ENCODE measurements at regions not wholly inside any gene's neighbourhood (a gene's known extent, or its start where the extent isn't known, plus 50 kb on each side); places are given as distances from the start of the nearest gene placed in this dataset.

- no peak overlapping the region for H3K27ac ChIP-seq (ENCODE audit: low read depth in 1 of 2, low read length in 1 of 2)
- WGBS = 59% methylated on average over 4 of the region's 4 CpGs
- DNase-seq (ENCODE audit: low read depth in 6 of 9, low spot score in 9 of 9) = peak in 2 of 9 donors; percentile 6 to 12
- no peaks in the 10 kb centered on the region for H3K36me3 ChIP-seq (ENCODE audit: control insufficient read depth in 2 of 2, insufficient read depth in 2 of 2, low read length in 1 of 2)
- H3K4me1 ChIP-seq (ENCODE audit: control insufficient read depth in 2 of 2, insufficient read depth in 2 of 2, low read length in 2 of 2) = no peaks in the 10 kb centered on the region
- H3K9me3 ChIP-seq (ENCODE audit: control insufficient read depth in 2 of 2, insufficient read depth in 1 of 2, low read length in 1 of 2) = no peaks in the 10 kb centered on the region
- H3K4me3 ChIP-seq (ENCODE audit: low read length in 2 of 2) = no peak overlapping the region
- H3K27me3 ChIP-seq (ENCODE audit: control insufficient read depth in 2 of 2, insufficient read depth in 1 of 2, low read length in 1 of 2) = no peaks in the 10 kb centered on the region
These were observed 296.6 kb upstream of the RASA1 start for GRCh38 chr5:86971034-86971571.

- WGBS = 84% methylated on average over 1 of the region's 1 CpG
- no peaks in the 10 kb centered on the region for H3K36me3 ChIP-seq (ENCODE audit: control insufficient read depth in 2 of 2, insufficient read depth in 2 of 2, low read length in 1 of 2)
- no peaks in the 10 kb centered on the region for H3K4me1 ChIP-seq (ENCODE audit: control insufficient read depth in 2 of 2, insufficient read depth in 2 of 2, low read length in 2 of 2)
- H3K27me3 ChIP-seq (ENCODE audit: control insufficient read depth in 2 of 2, insufficient read depth in 1 of 2, low read length in 1 of 2) = no peaks in the 10 kb centered on the region
- H3K4me3 ChIP-seq (ENCODE audit: low read length in 2 of 2) = no peak overlapping the region
- H3K27ac ChIP-seq (ENCODE audit: low read depth in 1 of 2, low read length in 1 of 2) = no peak overlapping the region
- no peaks in the 10 kb centered on the region for H3K9me3 ChIP-seq (ENCODE audit: control insufficient read depth in 2 of 2, insufficient read depth in 1 of 2, low read length in 1 of 2)
- DNase-seq (ENCODE audit: low read depth in 6 of 9, low spot score in 9 of 9) = no peak
These were observed 292.7 kb upstream of the RASA1 start for GRCh38 chr5:86974955-86975354.

- 93% methylated on average over 3 of the region's 3 CpGs for WGBS
- H3K36me3 ChIP-seq (ENCODE audit: control insufficient read depth in 2 of 2, insufficient read depth in 2 of 2, low read length in 1 of 2) = no peaks in the 10 kb centered on the region
- no peak overlapping the region for H3K27ac ChIP-seq (ENCODE audit: low read depth in 1 of 2, low read length in 1 of 2)
These were observed 290.5 kb upstream of the RASA1 start for GRCh38 chr5:86977190-86977589.

GRCh38 chr5:86977808-86978207 is 289.9 kb upstream of the RASA1 start:
- 97% methylated on average over 5 of the region's 5 CpGs for WGBS
- no peaks in the 10 kb centered on the region for H3K9me3 ChIP-seq (ENCODE audit: control insufficient read depth in 2 of 2, insufficient read depth in 1 of 2, low read length in 1 of 2)
- no peaks in the 10 kb centered on the region for H3K36me3 ChIP-seq (ENCODE audit: control insufficient read depth in 2 of 2, insufficient read depth in 2 of 2, low read length in 1 of 2)
- no peaks in the 10 kb centered on the region for H3K4me1 ChIP-seq (ENCODE audit: control insufficient read depth in 2 of 2, insufficient read depth in 2 of 2, low read length in 2 of 2)
- H3K27me3 ChIP-seq (ENCODE audit: control insufficient read depth in 2 of 2, insufficient read depth in 1 of 2, low read length in 1 of 2) = no peaks in the 10 kb centered on the region
- H3K27ac ChIP-seq (ENCODE audit: low read depth in 1 of 2, low read length in 1 of 2) = no peak overlapping the region
- no peak overlapping the region for H3K4me3 ChIP-seq (ENCODE audit: low read length in 2 of 2)
- no peak for DNase-seq (ENCODE audit: low read depth in 6 of 9, low spot score in 9 of 9)

More at GRCh38 chr5:86977190-86977589, 290.5 kb upstream of the RASA1 start:
- no peak overlapping the region for H3K4me3 ChIP-seq (ENCODE audit: low read length in 2 of 2)
- H3K27me3 ChIP-seq (ENCODE audit: control insufficient read depth in 2 of 2, insufficient read depth in 1 of 2, low read length in 1 of 2) = no peaks in the 10 kb centered on the region
- no peak for DNase-seq (ENCODE audit: low read depth in 6 of 9, low spot score in 9 of 9)
- H3K9me3 ChIP-seq (ENCODE audit: control insufficient read depth in 2 of 2, insufficient read depth in 1 of 2, low read length in 1 of 2) = no peaks in the 10 kb centered on the region
- H3K4me1 ChIP-seq (ENCODE audit: control insufficient read depth in 2 of 2, insufficient read depth in 2 of 2, low read length in 2 of 2) = no peaks in the 10 kb centered on the region

GRCh38 chr5:86979811-86980411 is 287.8 kb upstream of the RASA1 start:
- Histone ChIP-seq H3K4me1 (ENCODE audit: control insufficient read depth in 2 of 2, insufficient read depth in 2 of 2, low read length in 2 of 2) (no peaks in the 10 kb centered on the region), H3K9me3 (ENCODE audit: control insufficient read depth in 2 of 2, insufficient read depth in 1 of 2, low read length in 1 of 2) (no peaks in the 10 kb centered on the region), H3K27me3 (ENCODE audit: control insufficient read depth in 2 of 2, insufficient read depth in 1 of 2, low read length in 1 of 2) (no peaks in the 10 kb centered on the region), H3K36me3 (ENCODE audit: control insufficient read depth in 2 of 2, insufficient read depth in 2 of 2, low read length in 1 of 2) (no peaks in the 10 kb centered on the region), H3K27ac (ENCODE audit: low read depth in 1 of 2, low read length in 1 of 2) (peak overlapping the region in 1 of 2 donors; percentile 8), H3K4me3 (ENCODE audit: low read length in 2 of 2) (no peak overlapping the region)
- no peak for DNase-seq (ENCODE audit: low read depth in 6 of 9, low spot score in 9 of 9)
- WGBS = 87% methylated on average over 8 of the region's 8 CpGs

GRCh38 chr5:86981898-86982297 is 285.8 kb upstream of the RASA1 start:
- DNase-seq (ENCODE audit: low read depth in 6 of 9, low spot score in 9 of 9) = no peak
- H3K27ac ChIP-seq (ENCODE audit: low read depth in 1 of 2, low read length in 1 of 2) = no peak overlapping the region

GRCh38 chr5:86983208-86983607 is 284.5 kb upstream of the RASA1 start:
- Histone ChIP-seq H3K27ac (ENCODE audit: low read depth in 1 of 2, low read length in 1 of 2) (no peak overlapping the region), H3K27me3 (ENCODE audit: control insufficient read depth in 2 of 2, insufficient read depth in 1 of 2, low read length in 1 of 2) (no peaks in the 10 kb centered on the region), H3K4me1 (ENCODE audit: control insufficient read depth in 2 of 2, insufficient read depth in 2 of 2, low read length in 2 of 2) (no peaks in the 10 kb centered on the region), H3K9me3 (ENCODE audit: control insufficient read depth in 2 of 2, insufficient read depth in 1 of 2, low read length in 1 of 2) (no peaks in the 10 kb centered on the region), H3K36me3 (ENCODE audit: control insufficient read depth in 2 of 2, insufficient read depth in 2 of 2, low read length in 1 of 2) (no peaks in the 10 kb centered on the region), H3K4me3 (ENCODE audit: low read length in 2 of 2) (no peak overlapping the region)
- WGBS = 91% methylated on average over 1 of the region's 1 CpG
- DNase-seq (ENCODE audit: low read depth in 6 of 9, low spot score in 9 of 9) = no peak

More at GRCh38 chr5:86981898-86982297, 285.8 kb upstream of the RASA1 start:
- no peaks in the 10 kb centered on the region for H3K27me3 ChIP-seq (ENCODE audit: control insufficient read depth in 2 of 2, insufficient read depth in 1 of 2, low read length in 1 of 2)
- no peaks in the 10 kb centered on the region for H3K36me3 ChIP-seq (ENCODE audit: control insufficient read depth in 2 of 2, insufficient read depth in 2 of 2, low read length in 1 of 2)
- no peaks in the 10 kb centered on the region for H3K9me3 ChIP-seq (ENCODE audit: control insufficient read depth in 2 of 2, insufficient read depth in 1 of 2, low read length in 1 of 2)
- no peaks in the 10 kb centered on the region for H3K4me1 ChIP-seq (ENCODE audit: control insufficient read depth in 2 of 2, insufficient read depth in 2 of 2, low read length in 2 of 2)
- no peak overlapping the region for H3K4me3 ChIP-seq (ENCODE audit: low read length in 2 of 2)

GRCh38 chr5:86986837-86987236 is 280.8 kb upstream of the RASA1 start:
- H3K36me3 ChIP-seq (ENCODE audit: control insufficient read depth in 2 of 2, insufficient read depth in 2 of 2, low read length in 1 of 2) = no peaks in the 10 kb centered on the region
- H3K9me3 ChIP-seq (ENCODE audit: control insufficient read depth in 2 of 2, insufficient read depth in 1 of 2, low read length in 1 of 2) = no peaks in the 10 kb centered on the region
- no peak overlapping the region for H3K27ac ChIP-seq (ENCODE audit: low read depth in 1 of 2, low read length in 1 of 2)
- 96% methylated on average over 3 of the region's 3 CpGs for WGBS
- no peak for DNase-seq (ENCODE audit: low read depth in 6 of 9, low spot score in 9 of 9)
- no peaks in the 10 kb centered on the region for H3K27me3 ChIP-seq (ENCODE audit: control insufficient read depth in 2 of 2, insufficient read depth in 1 of 2, low read length in 1 of 2)
- no peak overlapping the region for H3K4me3 ChIP-seq (ENCODE audit: low read length in 2 of 2)
- no peaks in the 10 kb centered on the region for H3K4me1 ChIP-seq (ENCODE audit: control insufficient read depth in 2 of 2, insufficient read depth in 2 of 2, low read length in 2 of 2)

- DNase-seq (ENCODE audit: low read depth in 6 of 9, low spot score in 9 of 9) = no peak
- H3K4me1 ChIP-seq (ENCODE audit: control insufficient read depth in 2 of 2, insufficient read depth in 2 of 2, low read length in 2 of 2) = no peaks in the 10 kb centered on the region
- no peaks in the 10 kb centered on the region for H3K36me3 ChIP-seq (ENCODE audit: control insufficient read depth in 2 of 2, insufficient read depth in 2 of 2, low read length in 1 of 2)
- no peaks in the 10 kb centered on the region for H3K27me3 ChIP-seq (ENCODE audit: control insufficient read depth in 2 of 2, insufficient read depth in 1 of 2, low read length in 1 of 2)
- H3K27ac ChIP-seq (ENCODE audit: low read depth in 1 of 2, low read length in 1 of 2) = no peak overlapping the region
- peaks cover 0 to 3% of the 10 kb centered on the region in 2 donors for H3K9me3 ChIP-seq (ENCODE audit: control insufficient read depth in 2 of 2, insufficient read depth in 1 of 2, low read length in 1 of 2)
- H3K4me3 ChIP-seq (ENCODE audit: low read length in 2 of 2) = no peak overlapping the region
- WGBS = 55% methylated on average over 1 of the region's 1 CpG
These were observed 270.2 kb upstream of the RASA1 start for GRCh38 chr5:86997516-86997915.

Data from thymus (tissue), 11 donors.